SH-SY5Y (cell line): ENCODE measurements at regions not wholly inside any gene's neighbourhood (a gene's known extent, or its start where the extent isn't known, plus 50 kb on each side); places are given as distances from the start of the nearest gene placed in this dataset.

Source experiments
- GATA2 ChIP-seq: IDR thresholded peaks from 2 replicates; pipeline ENCODE4 v1.6.1; 2011; ENCODE audit warnings: mild to moderate bottlenecking, low read depth, low read length
- GATA3 ChIP-seq: IDR thresholded peaks from 2 replicates; pipeline ENCODE4 v1.6.1; 2011; ENCODE audit warnings: low read depth, mild to moderate bottlenecking, low read length, moderate library complexity

DNA sequence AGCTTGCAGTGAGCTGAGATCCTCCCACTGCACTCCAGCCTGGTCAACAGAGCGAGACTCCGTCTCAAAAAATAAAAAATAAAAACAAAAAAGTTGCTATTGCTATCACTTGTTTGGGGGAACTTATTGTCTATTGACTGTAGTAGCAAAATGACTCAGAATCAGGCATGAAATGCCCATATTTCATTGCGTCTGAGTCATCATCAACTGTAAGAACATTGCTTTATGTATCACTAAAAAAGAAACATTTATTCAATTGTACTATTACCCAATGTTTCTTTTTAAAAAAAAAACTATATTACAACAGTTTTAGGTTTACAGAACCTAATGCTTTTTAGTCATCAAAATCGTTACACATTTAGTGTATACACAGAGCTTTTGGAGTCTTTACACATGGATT is 91.0 kb upstream of the FMN2 start:
- TF ChIP-seq GATA2 (no peak), GATA3 (no peak)
